HG02973 (cell line): ENCODE measurements at regions not wholly inside any gene's neighbourhood (a gene's known extent, or its start where the extent isn't known, plus 50 kb on each side); places are given as distances from the start of the nearest gene placed in this dataset.
"Not testable (repeated sequence)": the region's sequence is repeated elsewhere in the genome, so short reads cannot be mapped to it uniquely, and the experiment has no call there.

Experiments
- ATAC-seq: cut with Tn5 transposase; IDR thresholded peaks from one replicate; pipeline ENCODE4 v1.9.1; 2021; ENCODE audit warnings: moderate library complexity; ENCODE audit not compliant: unreplicated experiment

DNA sequence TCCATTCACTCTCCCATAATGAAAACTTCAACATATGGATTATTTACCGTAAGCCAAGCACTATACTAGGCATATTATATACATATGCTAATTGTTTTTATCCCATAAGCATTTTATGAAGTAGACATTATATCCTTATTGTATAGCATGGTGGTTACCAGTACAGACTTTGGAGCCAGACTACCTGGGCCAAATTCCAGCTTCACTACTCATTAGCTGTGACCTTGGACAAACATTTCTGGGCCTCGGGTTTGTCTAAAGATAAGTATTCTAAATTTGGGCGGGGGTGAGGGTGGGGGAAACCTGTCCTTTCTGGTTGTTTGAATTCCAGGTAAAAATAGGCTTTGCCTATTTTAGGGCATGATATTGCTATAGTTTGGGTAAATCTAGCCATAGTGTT is 66.5 kb upstream of the P2RY1 start:
- no peak for ATAC-seq

DNA sequence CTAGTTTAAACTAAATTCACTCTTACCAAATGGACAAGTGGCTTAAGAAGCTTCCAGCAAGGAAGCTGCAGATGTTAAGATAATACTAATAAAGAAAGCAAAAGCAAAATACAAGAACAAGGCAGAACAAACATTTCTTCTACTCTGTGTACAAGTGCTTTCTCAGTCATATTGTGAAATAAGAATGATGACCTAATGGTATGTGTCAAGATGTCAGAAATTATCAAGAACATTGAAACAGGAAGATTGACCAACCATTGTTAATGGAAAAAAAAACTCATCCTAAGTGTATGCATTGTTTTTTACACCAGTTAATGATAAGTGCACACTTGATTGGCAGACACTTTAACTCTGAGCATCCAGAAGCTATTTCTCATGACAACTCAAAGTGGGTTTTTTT is 65.4 kb upstream of the P2RY1 start:
- ATAC-seq = peak; percentile 98

DNA sequence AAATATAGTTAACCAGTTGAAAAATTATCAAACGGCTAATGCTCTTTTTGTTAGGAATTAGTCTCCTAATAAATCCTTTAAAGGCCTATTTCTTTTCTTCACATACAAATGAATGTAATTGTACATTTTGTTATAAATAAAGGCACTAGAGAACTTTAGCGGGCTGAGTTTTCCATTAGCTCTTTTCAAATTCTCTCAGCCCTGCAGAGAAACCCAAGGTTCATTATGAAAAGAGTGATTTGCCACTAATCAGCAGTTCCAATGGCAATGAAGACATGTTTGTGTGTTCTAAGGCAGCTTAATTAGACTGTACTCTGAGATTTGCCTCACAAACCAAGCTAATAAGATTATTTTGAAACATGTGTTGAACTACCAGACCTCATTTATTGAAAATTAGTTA is 64.6 kb upstream of the P2RY1 start:
- no peak for ATAC-seq

DNA sequence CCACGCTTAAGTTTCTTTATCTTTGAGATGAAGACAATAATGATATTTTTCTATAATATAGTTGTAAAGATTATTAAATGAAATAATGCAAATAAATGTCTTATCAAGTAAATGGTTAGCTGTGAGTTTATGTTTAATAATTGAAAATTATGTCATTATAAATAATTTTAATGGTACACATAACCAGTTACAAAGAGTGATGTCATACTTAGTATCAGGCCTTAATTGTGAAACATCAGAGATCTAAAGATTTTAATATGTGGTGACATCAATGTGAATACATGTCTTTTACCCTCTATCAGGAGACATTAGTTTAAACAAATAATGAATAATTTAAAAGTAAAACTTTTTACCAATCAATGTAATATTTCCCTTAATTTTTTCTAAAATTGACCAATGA is 63.8 kb upstream of the P2RY1 start:
- no peak for ATAC-seq

DNA sequence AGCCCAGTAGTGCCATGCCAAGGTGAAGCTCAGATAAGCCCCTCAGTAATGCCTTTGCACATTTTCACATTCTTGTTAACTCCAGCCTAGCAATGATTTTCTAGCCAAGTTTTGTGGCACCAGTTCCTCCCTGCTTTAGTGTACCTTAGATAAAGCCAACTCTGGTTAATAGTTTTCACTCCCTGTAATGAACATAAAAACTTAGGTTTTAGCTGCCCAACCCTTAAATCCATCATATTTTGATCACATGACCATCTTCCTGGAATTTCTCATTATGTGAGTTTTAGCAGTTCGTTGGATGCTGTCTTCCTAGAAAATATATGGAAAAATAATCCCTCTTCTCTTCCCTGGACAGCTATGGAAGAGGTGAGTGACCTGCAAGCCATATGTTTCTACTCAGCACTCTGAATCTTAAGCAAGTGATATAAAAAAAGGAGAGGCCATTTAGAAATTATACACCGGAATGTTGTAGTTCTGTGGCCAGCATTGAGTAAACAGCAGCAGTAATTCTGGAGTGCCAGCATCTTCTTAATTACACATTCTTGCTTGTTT is 62.2 kb upstream of the P2RY1 start:
- no peak for ATAC-seq

DNA sequence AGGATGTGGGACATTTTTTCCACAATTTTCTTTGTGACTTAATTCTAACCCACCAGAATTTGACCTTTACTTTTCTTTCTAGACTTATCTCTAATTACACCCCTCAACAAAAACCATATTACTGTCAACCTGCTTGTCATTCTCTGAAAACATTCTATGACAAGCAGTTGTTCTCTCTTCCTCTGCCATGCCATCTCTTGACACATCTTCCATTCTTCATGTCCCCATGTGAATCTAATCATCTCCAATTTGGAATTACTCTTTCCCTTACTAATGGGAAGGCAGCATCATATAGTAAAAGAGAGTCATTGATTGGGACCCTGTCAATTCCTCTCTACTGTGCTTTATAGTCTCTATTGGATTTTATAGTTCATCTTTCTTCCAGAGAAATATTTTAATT is 61.3 kb upstream of the P2RY1 start:
- ATAC-seq = no peak

DNA sequence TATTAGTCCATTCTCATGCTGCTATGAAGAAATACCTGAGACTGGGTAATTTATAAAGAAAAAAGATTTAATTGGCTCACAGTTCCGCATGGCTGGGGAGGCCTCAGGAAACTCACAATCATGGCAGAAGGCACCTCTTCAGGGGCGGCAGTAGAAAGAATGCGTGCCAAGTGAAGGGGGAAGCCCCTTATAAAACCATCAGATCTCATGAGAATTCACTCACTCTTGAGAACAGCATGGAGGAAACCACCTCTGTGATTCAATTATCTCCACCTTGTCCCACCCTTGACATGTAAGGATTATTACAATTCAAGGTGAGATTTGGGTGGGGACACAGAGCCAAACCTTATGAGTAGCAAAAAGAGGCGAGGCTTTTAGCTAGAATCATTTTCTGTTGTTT is 60.7 kb upstream of the P2RY1 start:
- not testable (repeated sequence) for ATAC-seq

DNA sequence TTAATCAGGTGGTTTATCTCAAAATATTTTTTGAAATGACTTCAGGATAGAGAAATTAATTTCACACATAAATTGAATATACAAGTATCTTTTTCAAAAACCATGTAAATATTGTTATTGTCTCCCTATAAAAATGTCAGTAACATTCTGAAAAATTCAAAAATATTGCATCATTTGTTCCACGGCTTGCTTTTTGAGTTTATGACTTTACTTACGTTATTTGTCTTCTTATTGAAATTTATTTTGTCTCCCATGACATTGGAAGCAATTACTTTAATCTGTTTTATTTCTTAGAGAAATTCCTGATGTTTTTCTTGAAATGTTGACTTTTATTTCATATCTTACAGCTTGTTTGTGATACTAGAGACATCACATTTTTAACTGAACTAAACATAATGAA is 56.9 kb upstream of the P2RY1 start:
- no peak for ATAC-seq

DNA sequence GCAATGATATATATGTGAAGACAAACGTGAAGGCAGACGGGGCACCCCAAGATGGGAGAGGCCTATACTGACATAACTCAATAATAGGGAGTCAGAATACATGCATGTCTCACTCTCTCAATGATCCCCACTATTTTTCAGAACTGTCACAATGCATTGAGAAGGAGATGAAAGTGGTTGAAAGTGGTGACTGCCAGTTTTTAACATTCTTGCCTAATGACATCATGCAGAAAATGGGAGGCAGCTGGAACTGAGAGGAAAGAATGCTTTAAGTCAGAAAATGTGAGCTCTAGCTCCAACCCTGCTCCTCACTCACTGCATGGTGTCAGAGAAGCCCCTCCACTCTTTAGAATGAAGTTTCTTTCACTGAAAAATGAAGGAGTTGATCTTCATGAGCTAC is 55.3 kb upstream of the P2RY1 start:
- ATAC-seq = no peak

DNA sequence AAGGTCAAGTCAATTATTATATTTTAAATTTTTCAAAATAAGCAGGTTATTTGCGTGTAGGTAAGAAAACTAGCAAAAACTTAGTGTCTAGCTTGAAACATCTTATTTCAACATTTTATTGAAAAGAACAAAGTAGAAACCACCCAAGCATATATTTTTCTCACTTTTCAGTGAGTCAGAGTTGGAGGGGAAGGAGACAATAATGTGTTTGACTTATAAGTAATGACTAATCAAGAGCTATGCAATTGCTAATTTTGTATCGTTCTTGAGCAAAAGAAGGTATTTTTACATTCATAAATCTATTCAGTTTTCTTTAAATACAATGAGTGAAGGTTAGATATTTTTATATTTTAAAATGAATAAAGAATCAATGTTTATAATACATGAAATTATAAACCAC is 54.4 kb upstream of the P2RY1 start:
- ATAC-seq = no peak

DNA sequence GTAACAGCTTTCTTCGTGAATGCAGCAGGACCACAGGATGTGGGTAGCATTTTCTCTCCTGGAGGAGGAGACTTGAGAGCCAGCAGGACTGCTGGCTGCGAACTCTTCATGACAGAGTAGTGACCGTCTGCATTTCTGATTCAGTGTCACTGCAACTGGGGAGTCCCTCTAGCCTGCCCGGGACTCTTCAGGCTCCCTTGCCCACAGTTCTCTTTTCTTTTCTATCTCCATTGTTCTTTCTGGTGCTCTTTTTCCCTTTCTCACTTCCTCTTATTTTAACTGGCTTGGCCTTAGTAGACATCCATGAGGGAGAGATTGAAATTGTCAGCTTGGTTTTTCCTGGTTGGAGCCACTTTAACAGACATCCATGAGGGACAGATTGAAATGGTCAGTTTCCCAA is 49.9 kb upstream of the P2RY1 start:
- ATAC-seq = no peak
